ENCODE measurements at regions not wholly inside any gene's neighbourhood (a gene's known extent, or its start where the extent isn't known, plus 50 kb on each side); places are given as distances from the start of the nearest gene placed in this dataset.
A peak's percentile ranks its signal among the peaks of the same experiment; 100 is the strongest.

DNA sequence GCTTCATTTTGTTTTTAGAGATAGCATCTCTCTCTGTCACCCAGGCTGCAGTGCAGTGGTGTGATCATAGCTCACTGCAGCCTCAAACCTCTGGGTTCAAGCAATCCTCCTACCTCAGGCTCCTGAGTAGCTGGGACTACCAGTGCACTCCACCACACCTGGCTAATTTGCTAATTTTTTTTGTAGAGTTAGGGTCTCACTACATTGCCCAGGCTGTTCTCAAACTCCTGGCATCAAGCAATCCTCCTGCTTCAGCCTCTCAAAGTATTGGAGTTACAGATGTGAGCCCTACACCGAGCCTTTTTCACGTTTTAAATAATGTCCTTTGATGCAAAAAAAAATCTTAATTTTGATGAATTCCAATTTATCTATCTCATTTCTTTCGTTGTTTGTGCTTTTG, 75.4 kb upstream of the LINC01488 start:
- H3K27ac ChIP-seq (ENCODE audit: low read depth in 2 of 2, low read length in 2 of 2) = no peak overlapping the region
- H3K4me1 ChIP-seq (ENCODE audit: control insufficient read depth in 2 of 3, insufficient read depth in 2 of 3, low read depth in 1 of 3, low read length in 3 of 3) = no peaks in the 10 kb centered on the region
- FAIRE-seq (no peak), DNase-seq (no peak)
- no peaks in the 10 kb centered on the region for H3K36me3 ChIP-seq (ENCODE audit: control insufficient read depth in 2 of 3, insufficient read depth in 3 of 3, low read length in 3 of 3)
- H3K4me3 ChIP-seq (ENCODE audit: low read length in 3 of 3) = no peak overlapping the region
- TF ChIP-seq, protein P1, sequence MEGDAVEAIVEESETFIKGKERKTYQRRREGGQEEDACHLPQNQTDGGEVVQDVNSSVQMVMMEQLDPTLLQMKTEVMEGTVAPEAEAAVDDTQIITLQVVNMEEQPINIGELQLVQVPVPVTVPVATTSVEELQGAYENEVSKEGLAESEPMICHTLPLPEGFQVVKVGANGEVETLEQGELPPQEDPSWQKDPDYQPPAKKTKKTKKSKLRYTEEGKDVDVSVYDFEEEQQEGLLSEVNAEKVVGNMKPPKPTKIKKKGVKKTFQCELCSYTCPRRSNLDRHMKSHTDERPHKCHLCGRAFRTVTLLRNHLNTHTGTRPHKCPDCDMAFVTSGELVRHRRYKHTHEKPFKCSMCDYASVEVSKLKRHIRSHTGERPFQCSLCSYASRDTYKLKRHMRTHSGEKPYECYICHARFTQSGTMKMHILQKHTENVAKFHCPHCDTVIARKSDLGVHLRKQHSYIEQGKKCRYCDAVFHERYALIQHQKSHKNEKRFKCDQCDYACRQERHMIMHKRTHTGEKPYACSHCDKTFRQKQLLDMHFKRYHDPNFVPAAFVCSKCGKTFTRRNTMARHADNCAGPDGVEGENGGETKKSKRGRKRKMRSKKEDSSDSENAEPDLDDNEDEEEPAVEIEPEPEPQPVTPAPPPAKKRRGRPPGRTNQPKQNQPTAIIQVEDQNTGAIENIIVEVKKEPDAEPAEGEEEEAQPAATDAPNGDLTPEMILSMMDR (IDR thresholded peaks at IDR 0.05; ENCODE audit: borderline replicate concordance, extremely low read depth, insufficient read depth) = no peak
- peaks cover 0 to 8% (median 0%) of the 10 kb centered on the region in 3 donors for H3K9me3 ChIP-seq (ENCODE audit: control insufficient read depth in 2 of 3, insufficient read depth in 1 of 3, low read length in 3 of 3)
- no peaks in the 10 kb centered on the region for H3K27me3 ChIP-seq (ENCODE audit: control insufficient read depth, insufficient read depth, low read length)
- H3K9ac ChIP-seq (ENCODE audit: low read length in 3 of 3) = no peak overlapping the region
- intact Hi-C loops (cut with DNase I) = no loop called here

DNA sequence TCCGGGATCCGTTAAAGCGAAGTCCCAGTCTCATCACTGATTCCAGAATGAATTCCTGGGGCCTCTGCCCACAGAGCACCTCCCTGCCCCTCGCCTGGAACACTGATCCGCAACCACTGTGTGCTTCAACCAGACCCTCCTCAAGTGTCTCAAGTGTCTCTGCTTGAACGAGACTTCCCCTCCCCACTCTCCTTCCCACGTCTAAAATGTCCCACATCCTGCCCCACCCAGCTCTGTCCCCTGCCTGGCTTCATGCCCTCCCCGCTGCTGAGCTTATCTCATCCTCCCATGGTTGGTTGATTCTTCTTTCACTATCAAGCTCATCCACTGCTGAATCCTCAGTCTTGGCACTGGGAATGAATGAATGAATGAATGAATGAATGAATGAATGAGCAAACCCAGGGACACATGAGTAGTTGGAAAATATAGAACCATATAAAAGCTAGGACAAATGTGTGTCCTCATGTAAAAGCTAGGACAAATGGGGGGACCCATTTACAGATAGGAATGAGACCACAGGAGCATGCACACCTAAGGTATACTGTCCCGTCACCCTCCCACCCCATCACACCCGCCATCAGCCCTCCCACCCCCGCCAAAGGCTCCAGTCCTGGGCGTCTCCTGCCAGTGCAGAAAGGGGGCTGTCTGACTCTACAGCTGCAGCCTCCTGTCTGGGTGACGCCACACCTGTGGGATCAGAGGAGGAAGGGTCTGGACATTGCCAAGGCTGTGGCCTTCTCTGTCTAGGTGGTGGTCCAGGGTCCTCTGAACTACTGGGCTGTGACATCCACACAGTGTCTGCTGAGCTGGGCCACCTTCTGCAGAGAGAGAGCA, 71.4 kb upstream of the LINC01488 start:
- FAIRE-seq (no peak), DNase-seq (peak in 1 of 5 donors; percentile 34)
- H3K4me3 ChIP-seq (ENCODE audit: low read length in 3 of 3) = no peak overlapping the region
- H3K9ac ChIP-seq (ENCODE audit: low read length in 3 of 3) = no peak overlapping the region
- intact Hi-C loops (cut with DNase I) = no loop called here
- H3K9me3 ChIP-seq (ENCODE audit: control insufficient read depth in 2 of 3, insufficient read depth in 1 of 3, low read length in 3 of 3) = no peaks in the 10 kb centered on the region
- H3K27me3 ChIP-seq (ENCODE audit: control insufficient read depth, insufficient read depth, low read length) = no peaks in the 10 kb centered on the region
- H3K36me3 ChIP-seq (ENCODE audit: control insufficient read depth in 2 of 3, insufficient read depth in 3 of 3, low read length in 3 of 3) = no peaks in the 10 kb centered on the region
- TF ChIP-seq, protein P1 (IDR thresholded peaks at IDR 0.05; ENCODE audit: borderline replicate concordance, extremely low read depth, insufficient read depth) = no peak
- H3K27ac ChIP-seq (ENCODE audit: low read depth in 2 of 2, low read length in 2 of 2) = no peak overlapping the region
- no peaks in the 10 kb centered on the region for H3K4me1 ChIP-seq (ENCODE audit: control insufficient read depth in 2 of 3, insufficient read depth in 2 of 3, low read depth in 1 of 3, low read length in 3 of 3)

DNA sequence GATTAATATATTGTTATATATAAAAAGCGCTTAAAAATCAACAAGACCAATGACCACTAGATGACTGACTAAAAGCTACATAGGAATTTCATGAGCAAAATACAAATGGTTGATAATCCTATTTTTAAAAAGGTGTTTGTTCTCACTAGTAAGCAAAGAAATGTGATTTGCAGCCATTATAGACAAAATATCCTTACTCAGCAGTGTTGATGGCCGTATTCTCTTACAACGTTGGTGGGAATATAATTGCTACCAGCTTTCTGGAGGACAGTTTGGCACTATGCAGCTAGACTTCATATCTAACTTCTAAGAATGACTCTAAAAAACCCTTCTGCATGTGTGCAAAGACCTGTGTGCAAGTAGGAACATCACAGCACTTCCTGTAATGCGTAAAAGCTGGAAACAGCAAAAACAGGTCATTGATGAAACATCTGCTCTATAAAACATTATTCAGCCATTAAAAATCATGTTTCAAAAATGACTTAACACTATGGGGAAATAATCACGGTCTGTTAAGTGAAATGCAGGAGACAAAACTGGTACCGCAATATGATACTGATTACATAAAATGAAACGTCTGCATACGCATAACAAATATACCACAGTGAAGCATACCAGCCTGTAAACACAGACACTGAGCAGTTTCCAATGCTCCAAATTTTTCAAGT, 70.1 kb upstream of the LINC01488 start:
- intact Hi-C loops (cut with DNase I) = no loop called here

More for the DNA sequence above, 70.1 kb upstream of the LINC01488 start:
- Histone ChIP-seq H3K36me3 (ENCODE audit: control insufficient read depth in 2 of 3, insufficient read depth in 3 of 3, low read length in 3 of 3) (no peaks in the 10 kb centered on the region), H3K9ac (ENCODE audit: low read length in 3 of 3) (no peak overlapping the region), H3K27me3 (ENCODE audit: control insufficient read depth, insufficient read depth, low read length) (no peaks in the 10 kb centered on the region), H3K27ac (ENCODE audit: low read depth in 2 of 2, low read length in 2 of 2) (no peak overlapping the region), H3K9me3 (ENCODE audit: control insufficient read depth in 2 of 3, insufficient read depth in 1 of 3, low read length in 3 of 3) (no peaks in the 10 kb centered on the region), H3K4me1 (ENCODE audit: control insufficient read depth in 2 of 3, insufficient read depth in 2 of 3, low read depth in 1 of 3, low read length in 3 of 3) (peaks cover 0 to 6% (median 0%) of the 10 kb centered on the region in 3 donors), H3K4me3 (ENCODE audit: low read length in 3 of 3) (no peak overlapping the region)
- DNase-seq (no peak), FAIRE-seq (no peak)
- TF ChIP-seq, protein P1 (IDR thresholded peaks at IDR 0.05; ENCODE audit: borderline replicate concordance, extremely low read depth, insufficient read depth) = no peak
